ENCODE measurements at regions not wholly inside any gene's neighbourhood (a gene's known extent, or its start where the extent isn't known, plus 50 kb on each side); places are given as distances from the start of the nearest gene placed in this dataset.

DNA sequence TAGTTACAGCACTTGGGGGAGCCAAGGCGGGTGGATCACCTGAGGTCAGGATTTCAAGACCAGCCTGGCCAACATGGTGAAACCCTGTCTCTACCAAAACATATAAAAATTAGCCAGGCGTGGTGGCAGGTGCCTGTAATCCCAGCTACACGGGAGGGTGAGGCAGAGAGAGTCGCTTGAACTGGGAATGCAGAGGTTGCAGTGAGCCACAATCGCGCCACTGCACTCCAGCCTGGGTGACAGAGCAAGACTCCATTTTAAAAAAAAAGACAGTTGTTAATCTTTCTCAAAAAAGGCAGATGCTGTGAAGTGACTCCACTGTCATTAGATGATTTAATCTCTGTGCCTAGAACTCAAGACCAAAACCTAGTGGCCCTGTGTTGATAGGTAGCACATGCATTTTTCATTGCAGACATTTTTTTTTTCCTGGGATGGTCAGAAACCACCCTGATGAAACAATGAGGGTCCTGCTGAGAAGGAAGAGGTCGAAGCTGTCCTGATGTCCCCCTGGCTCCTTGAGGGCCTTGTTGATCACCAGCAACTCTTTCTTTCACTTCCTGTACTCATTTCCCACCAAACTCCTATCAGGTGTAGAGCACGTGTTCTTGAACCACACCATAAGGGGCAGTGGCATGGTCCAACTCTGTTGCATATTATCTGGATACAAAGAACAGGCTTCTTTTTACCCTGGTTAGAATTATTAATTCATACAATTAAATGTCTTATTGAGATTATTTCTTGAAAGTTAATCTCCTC lies 382.2 kb downstream of the ICE1 start:
- no peak overlapping the region for H3K4me3 ChIP-seq (ENCODE audit: low read depth, low read length)
- TF ChIP-seq, protein P1, sequence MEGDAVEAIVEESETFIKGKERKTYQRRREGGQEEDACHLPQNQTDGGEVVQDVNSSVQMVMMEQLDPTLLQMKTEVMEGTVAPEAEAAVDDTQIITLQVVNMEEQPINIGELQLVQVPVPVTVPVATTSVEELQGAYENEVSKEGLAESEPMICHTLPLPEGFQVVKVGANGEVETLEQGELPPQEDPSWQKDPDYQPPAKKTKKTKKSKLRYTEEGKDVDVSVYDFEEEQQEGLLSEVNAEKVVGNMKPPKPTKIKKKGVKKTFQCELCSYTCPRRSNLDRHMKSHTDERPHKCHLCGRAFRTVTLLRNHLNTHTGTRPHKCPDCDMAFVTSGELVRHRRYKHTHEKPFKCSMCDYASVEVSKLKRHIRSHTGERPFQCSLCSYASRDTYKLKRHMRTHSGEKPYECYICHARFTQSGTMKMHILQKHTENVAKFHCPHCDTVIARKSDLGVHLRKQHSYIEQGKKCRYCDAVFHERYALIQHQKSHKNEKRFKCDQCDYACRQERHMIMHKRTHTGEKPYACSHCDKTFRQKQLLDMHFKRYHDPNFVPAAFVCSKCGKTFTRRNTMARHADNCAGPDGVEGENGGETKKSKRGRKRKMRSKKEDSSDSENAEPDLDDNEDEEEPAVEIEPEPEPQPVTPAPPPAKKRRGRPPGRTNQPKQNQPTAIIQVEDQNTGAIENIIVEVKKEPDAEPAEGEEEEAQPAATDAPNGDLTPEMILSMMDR (IDR thresholded peaks at IDR 0.05; ENCODE audit: low read depth, low read length) = no peak
- in situ Hi-C loops (cut with HindIII; ENCODE audit: low sequenced_read_pairs) = no loop called here
- DNase-seq (ENCODE audit: low read depth, low spot score) = no peak

DNA sequence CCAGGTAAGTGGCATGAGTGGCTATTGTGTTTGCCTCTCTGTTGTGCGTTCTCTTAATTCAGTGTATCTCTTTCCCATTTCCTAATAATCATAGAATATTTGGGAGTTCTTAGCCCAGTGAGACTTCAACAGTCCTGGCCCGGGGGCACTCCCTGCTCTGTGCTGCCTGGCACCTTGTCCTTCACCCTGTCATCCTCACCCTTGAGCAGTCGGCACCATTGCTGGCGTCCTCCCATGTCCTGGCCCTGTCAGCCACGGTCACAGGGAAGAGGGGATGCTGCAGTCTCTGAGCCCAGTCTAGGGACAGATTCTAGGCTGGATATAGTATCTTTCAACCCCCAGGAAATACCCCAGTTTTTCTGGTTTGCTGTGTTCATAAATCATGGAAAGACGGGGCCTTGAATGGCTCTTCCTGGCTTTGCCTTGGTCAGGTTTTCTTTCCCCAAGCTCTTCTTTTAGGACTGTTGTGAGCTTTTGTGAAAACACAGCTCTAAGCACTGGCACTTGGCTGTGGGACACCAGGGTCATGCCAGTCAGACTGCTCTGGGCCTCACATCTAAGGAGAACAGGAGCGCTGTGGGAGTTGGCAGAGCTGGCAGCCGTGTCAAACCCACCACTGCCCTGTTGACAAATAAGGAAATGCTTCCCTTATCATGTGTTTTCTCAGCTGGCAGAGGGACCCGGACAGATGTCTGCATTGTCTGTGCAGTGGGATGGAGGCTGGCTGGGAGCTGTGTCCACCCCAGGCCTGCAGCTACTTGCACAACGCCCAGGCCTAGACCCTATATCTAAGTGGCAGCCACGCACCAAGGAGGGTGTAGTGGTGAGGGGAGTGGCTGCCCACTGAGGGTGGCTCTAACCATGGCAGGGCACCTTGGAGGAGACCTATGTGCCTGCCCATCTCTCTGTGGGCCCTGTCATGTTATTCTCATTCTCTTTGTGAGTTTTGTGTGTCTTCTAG lies 378.6 kb downstream of the ICE1 start:
- in situ Hi-C loops (cut with HindIII; ENCODE audit: low sequenced_read_pairs) = no loop called here
- H3K4me3 ChIP-seq (ENCODE audit: low read depth, low read length) = no peak overlapping the region
- TF ChIP-seq, protein P1 (IDR thresholded peaks at IDR 0.05; ENCODE audit: low read depth, low read length) = no peak
- no peak for DNase-seq (ENCODE audit: low read depth, low spot score)

- DNase-seq (ENCODE audit: low read depth, low spot score) = no peak
- TF ChIP-seq, protein P1 (IDR thresholded peaks at IDR 0.05; ENCODE audit: low read depth, low read length) = no peak
- H3K4me3 ChIP-seq (ENCODE audit: low read depth, low read length) = no peak overlapping the region
- in situ Hi-C loops (cut with HindIII; ENCODE audit: low sequenced_read_pairs) = no loop called here
These were observed 377.3 kb downstream of the ICE1 start for GRCh38 chr5:5799826-5800225.

GRCh38 chr5:5799229-5799628 lies 376.8 kb downstream of the ICE1 start:
- no peak for DNase-seq (ENCODE audit: low read depth, low spot score)
- in situ Hi-C loops (cut with HindIII; ENCODE audit: low sequenced_read_pairs) = no loop called here
- TF ChIP-seq, protein P1 (IDR thresholded peaks at IDR 0.05; ENCODE audit: low read depth, low read length) = no peak
- no peak overlapping the region for H3K4me3 ChIP-seq (ENCODE audit: low read depth, low read length)

DNA sequence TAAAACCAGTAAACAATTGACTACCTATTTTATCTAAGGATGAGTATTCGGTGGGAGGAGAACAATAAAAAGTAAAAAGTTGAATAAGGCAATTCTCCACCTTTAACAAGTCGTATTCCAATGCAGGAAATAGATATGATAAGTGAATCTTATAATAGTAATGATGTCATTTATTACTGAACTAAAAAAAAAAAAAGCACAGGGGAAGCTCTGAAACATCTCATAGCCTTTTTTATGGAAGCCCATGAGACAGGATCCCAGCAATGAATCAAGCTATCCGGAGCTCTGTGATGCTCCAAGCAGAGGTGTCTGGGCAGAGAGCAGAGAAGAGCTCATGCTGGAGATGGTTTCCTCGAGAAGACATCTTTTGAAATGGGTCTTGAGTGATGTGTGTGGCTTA lies 376.0 kb downstream of the ICE1 start:
- H3K4me3 ChIP-seq (ENCODE audit: low read depth, low read length) = no peak overlapping the region
- in situ Hi-C loops (cut with HindIII; ENCODE audit: low sequenced_read_pairs) = no loop called here
- TF ChIP-seq, protein P1 (IDR thresholded peaks at IDR 0.05; ENCODE audit: low read depth, low read length) = no peak
- DNase-seq (ENCODE audit: low read depth, low spot score) = no peak

- DNase-seq (ENCODE audit: low read depth, low spot score) = no peak
- TF ChIP-seq, protein P1 (IDR thresholded peaks at IDR 0.05; ENCODE audit: low read depth, low read length) = no peak
- in situ Hi-C loops (cut with HindIII; ENCODE audit: low sequenced_read_pairs) = no loop called here
- H3K4me3 ChIP-seq (ENCODE audit: low read depth, low read length) = no peak overlapping the region
These were observed 375.6 kb downstream of the ICE1 start for GRCh38 chr5:5798041-5798440.

Data from astrocyte of the spinal cord (primary cell).